ENCODE measurements at regions not wholly inside any gene's neighbourhood (a gene's known extent, or its start where the extent isn't known, plus 50 kb on each side); places are given as distances from the start of the nearest gene placed in this dataset.

DNA sequence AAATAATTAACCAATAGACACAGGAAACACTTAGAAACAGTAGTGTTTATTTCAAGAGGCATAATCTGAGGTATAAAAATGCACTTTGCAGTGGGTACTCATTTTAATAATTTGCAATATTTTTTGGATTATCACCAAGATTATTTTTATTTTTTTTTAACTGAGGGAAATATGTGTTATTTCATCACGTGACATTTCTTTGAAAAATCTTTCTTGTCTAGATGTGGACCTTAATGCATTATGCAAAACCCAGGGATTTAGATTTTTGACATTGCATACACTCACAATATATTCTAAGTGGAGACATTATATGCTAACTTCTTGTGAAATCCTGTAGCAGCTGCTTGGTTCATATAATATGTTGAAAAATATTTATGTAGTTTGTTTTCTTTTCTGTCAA, 260.4 kb upstream of the MEIS2 start:
- intact Hi-C loops (cut with DNase I; ENCODE audit: low total_unique reads) = no loop called here
- DNase-seq (ENCODE audit: low spot score in 2 of 2) = no peak
- TF ChIP-seq POLR2A (IDR thresholded peaks at IDR 0.05) = no peak
- TF ChIP-seq, protein P1, sequence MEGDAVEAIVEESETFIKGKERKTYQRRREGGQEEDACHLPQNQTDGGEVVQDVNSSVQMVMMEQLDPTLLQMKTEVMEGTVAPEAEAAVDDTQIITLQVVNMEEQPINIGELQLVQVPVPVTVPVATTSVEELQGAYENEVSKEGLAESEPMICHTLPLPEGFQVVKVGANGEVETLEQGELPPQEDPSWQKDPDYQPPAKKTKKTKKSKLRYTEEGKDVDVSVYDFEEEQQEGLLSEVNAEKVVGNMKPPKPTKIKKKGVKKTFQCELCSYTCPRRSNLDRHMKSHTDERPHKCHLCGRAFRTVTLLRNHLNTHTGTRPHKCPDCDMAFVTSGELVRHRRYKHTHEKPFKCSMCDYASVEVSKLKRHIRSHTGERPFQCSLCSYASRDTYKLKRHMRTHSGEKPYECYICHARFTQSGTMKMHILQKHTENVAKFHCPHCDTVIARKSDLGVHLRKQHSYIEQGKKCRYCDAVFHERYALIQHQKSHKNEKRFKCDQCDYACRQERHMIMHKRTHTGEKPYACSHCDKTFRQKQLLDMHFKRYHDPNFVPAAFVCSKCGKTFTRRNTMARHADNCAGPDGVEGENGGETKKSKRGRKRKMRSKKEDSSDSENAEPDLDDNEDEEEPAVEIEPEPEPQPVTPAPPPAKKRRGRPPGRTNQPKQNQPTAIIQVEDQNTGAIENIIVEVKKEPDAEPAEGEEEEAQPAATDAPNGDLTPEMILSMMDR (IDR thresholded peaks at IDR 0.05) = no peak

DNA sequence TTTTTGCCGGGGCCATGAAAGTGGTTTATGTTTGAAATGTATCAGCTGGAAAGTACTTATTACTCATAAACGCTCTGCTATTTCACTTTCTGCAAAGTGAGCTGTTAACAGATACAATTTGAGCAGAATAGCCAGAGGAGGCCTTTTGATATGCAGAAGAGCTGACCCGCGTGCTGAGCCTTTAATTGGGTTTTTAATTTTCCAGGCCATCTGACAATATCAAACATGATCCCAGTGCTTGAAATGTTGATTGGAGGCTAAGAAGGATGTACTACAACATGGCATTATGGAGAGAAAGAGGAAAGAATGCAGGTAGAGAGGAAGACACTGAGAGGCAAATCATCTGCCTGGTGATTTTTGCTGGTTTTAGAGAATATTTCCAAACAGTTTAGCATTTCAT, 261.3 kb upstream of the MEIS2 start:
- intact Hi-C loops (cut with DNase I; ENCODE audit: low total_unique reads) = no loop called here
- TF ChIP-seq POLR2A (IDR thresholded peaks at IDR 0.05) = no peak
- TF ChIP-seq, protein P1 (IDR thresholded peaks at IDR 0.05) = no peak
- no peak overlapping the region for H3K4me3 ChIP-seq (ENCODE audit: low read depth, poor library complexity, severe bottlenecking)
- WGBS, 2 donors = 78 to 81% methylated on average over 4 of the region's 4 CpGs
- DNase-seq (ENCODE audit: low spot score in 2 of 2) = no peak

More for the DNA sequence above, 260.4 kb upstream of the MEIS2 start:
- H3K4me3 ChIP-seq (ENCODE audit: low read depth, poor library complexity, severe bottlenecking) = no peak overlapping the region
- 78 to 85% methylated on average over 1 of the region's 1 CpG for WGBS, 2 donors

DNA sequence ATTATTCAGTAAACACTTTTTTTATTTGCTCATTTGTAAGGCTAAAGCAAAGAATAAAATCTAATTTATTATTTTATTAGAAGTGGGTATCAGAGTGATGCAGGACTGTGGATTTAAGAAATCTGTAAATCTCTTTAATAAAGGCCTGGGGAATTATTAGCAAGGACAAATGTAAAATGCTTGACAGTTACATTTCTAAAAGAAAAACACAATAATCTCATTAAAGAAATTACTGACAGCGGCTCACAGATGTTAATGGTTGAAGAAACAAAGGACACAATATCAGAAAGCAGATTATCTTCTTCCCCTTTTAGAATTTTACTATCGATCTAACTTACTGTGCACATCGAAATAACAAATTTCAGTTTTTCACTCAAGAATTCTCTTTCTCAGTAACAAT, 262.1 kb upstream of the MEIS2 start:
- no peak for DNase-seq (ENCODE audit: low spot score in 2 of 2)
- intact Hi-C loops (cut with DNase I; ENCODE audit: low total_unique reads) = no loop called here

DNA sequence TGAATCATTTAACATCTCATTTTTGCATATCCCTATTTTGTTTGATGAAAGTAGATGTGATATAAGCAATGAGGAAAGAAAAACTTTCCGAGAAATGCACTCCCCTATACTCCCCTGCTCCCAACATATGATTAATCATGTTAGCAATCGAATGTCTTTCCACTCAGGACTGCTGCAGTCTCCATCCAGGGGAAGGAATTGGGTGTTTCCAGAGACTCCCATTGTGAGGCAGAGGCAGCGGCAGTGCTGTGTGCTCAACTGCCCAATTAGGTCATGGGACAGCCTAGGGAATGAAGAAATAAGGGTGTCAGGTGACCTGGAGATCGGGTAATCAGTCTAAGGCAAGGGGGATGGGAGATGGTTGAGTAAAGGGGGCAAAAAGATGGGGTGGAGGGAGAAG, 268.6 kb upstream of the MEIS2 start:
- no peak overlapping the region for H3K4me3 ChIP-seq (ENCODE audit: low read depth, poor library complexity, severe bottlenecking)
- intact Hi-C loops (cut with DNase I; ENCODE audit: low total_unique reads) = no loop called here
- 73 to 85% methylated on average over 4 of the region's 4 CpGs for WGBS, 2 donors
- no peak for DNase-seq (ENCODE audit: low spot score in 2 of 2)
- no peak for TF ChIP-seq POLR2A (IDR thresholded peaks at IDR 0.05)
- TF ChIP-seq, protein P1 (IDR thresholded peaks at IDR 0.05) = no peak

More for the DNA sequence above, 262.1 kb upstream of the MEIS2 start:
- no peak for TF ChIP-seq POLR2A (IDR thresholded peaks at IDR 0.05)
- TF ChIP-seq, protein P1 (IDR thresholded peaks at IDR 0.05) = no peak
- WGBS, 2 donors = 90 to 93% methylated on average over 3 of the region's 3 CpGs
- H3K4me3 ChIP-seq (ENCODE audit: low read depth, poor library complexity, severe bottlenecking) = no peak overlapping the region

DNA sequence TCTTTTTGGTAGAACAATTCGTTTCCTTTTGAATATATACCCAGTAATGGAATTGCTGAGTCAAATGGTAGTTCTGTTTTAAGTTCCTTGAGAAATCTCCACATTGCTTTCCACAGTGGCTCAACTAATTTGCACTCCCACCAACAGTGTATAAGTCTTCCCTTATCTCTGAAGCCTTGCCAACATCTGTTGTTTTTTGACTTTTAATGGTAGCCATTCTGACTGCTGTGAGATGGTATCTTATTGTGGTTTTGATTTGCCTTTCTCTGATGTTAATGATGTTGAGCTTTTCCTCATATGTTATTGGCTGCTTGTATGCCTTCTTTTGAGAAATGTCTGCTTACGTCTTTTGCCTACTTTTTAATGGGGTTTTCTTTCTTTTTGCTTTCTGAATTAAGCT, 270.6 kb upstream of the MEIS2 start:
- DNase-seq (ENCODE audit: low spot score in 2 of 2) = no peak
- 67 to 74% methylated on average over 2 of the region's 2 CpGs for WGBS, 2 donors
- intact Hi-C loops (cut with DNase I; ENCODE audit: low total_unique reads) = no loop called here
- no peak overlapping the region for H3K4me3 ChIP-seq (ENCODE audit: low read depth, poor library complexity, severe bottlenecking)
- no peak for TF ChIP-seq POLR2A (IDR thresholded peaks at IDR 0.05)
- TF ChIP-seq, protein P1 (IDR thresholded peaks at IDR 0.05) = no peak

DNA sequence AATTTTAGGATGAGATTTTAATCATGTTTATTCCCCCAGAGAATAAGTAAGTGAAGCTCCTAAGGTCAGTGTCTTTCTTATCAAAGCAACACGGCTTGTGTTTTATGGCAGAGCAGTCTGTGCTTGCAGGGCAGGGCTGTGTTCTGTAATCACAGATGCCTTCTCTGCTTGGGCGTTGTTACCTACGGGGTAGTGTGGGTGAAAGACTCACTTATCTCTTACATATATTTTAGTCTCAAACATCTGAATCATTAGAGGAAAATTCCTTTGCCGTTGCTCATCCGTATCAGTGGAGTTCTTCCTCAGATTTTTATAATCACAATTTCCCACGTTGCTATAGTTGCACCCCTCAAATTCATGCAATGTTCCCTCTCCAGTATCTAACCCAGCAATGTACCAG, 271.7 kb upstream of the MEIS2 start:
- intact Hi-C loops (cut with DNase I; ENCODE audit: low total_unique reads) = no loop called here
- no peak overlapping the region for H3K4me3 ChIP-seq (ENCODE audit: low read depth, poor library complexity, severe bottlenecking)
- 21 to 26% methylated on average over 6 of the region's 6 CpGs for WGBS, 2 donors
- no peak for DNase-seq (ENCODE audit: low spot score in 2 of 2)
- no peak for TF ChIP-seq POLR2A (IDR thresholded peaks at IDR 0.05)
- TF ChIP-seq, protein P1 (IDR thresholded peaks at IDR 0.05) = no peak

All from lower leg skin (tissue), 4 donors.